ENCODE measurements at regions not wholly inside any gene's neighbourhood (a gene's known extent, or its start where the extent isn't known, plus 50 kb on each side); places are given as distances from the start of the nearest gene placed in this dataset.

GRCh38 chrX:9318213-9318612 is 146.6 kb upstream of the TBL1X start:
- CTCF ChIA-PET: no interaction called here
- DNase-seq: no peak

GRCh38 chrX:9318766-9319165 is 146.1 kb upstream of the TBL1X start:
- TF ChIP-seq, protein P1, sequence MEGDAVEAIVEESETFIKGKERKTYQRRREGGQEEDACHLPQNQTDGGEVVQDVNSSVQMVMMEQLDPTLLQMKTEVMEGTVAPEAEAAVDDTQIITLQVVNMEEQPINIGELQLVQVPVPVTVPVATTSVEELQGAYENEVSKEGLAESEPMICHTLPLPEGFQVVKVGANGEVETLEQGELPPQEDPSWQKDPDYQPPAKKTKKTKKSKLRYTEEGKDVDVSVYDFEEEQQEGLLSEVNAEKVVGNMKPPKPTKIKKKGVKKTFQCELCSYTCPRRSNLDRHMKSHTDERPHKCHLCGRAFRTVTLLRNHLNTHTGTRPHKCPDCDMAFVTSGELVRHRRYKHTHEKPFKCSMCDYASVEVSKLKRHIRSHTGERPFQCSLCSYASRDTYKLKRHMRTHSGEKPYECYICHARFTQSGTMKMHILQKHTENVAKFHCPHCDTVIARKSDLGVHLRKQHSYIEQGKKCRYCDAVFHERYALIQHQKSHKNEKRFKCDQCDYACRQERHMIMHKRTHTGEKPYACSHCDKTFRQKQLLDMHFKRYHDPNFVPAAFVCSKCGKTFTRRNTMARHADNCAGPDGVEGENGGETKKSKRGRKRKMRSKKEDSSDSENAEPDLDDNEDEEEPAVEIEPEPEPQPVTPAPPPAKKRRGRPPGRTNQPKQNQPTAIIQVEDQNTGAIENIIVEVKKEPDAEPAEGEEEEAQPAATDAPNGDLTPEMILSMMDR (IDR thresholded peaks at IDR 0.05): no peak
- no peak for TF ChIP-seq EZH2 (IDR thresholded peaks at IDR 0.05; ENCODE audit: borderline replicate concordance, insufficient read depth, low read depth, low read length, poor library complexity, severe bottlenecking)
- H4K20me1 ChIP-seq (ENCODE audit: control insufficient read depth, insufficient read depth, low read length, poor library complexity, severe bottlenecking): no peaks in the 10 kb centered on the region
- H3K4me3 ChIP-seq (ENCODE audit: control extremely low read depth in 1 of 5, extremely low read depth in 1 of 5, insufficient read depth in 1 of 5, low read depth in 2 of 5, low read length in 4 of 5): no peak overlapping the region
- WGBS (ENCODE audit: insufficient coverage): 100% methylated on average over 1 of the region's 14 CpGs
- ChIA-PET CTCF (no interaction called here), POLR2A (no interaction called here)
- H3K4me2 ChIP-seq (replicated peaks; ENCODE audit: low read depth, low read length, poor library complexity, severe bottlenecking): no peak overlapping the region
- no peaks in the 10 kb centered on the region for H3K27me3 Mint-ChIP-seq
- peaks cover 11 to 12% of the 10 kb centered on the region in 2 donors for H3K4me1 ChIP-seq (ENCODE audit: control insufficient read depth in 2 of 2, insufficient read depth in 2 of 2, low read length in 2 of 2)
- H2AFZ ChIP-seq (ENCODE audit: insufficient read depth, low read depth, low read length, poor library complexity, severe bottlenecking): no peak overlapping the region
- H3K4me3 Mint-ChIP-seq: no peak overlapping the region
- H3K9ac ChIP-seq (ENCODE audit: low read length): no peak overlapping the region
- H3K27ac Mint-ChIP-seq: no peak overlapping the region
- no peaks in the 10 kb centered on the region for H3K27me3 ChIP-seq (replicated peaks in 1 of 4; ENCODE audit: control extremely low read depth in 1 of 4, control insufficient read depth in 3 of 4, insufficient read depth in 4 of 4, low read length in 3 of 4)
- ATAC-seq (ENCODE audit: low read depth) (no peak), DNase-seq (no peak)
- H3K9me3 Mint-ChIP-seq (ENCODE audit: insufficient read depth): no peaks in the 10 kb centered on the region
- H3K36me3 ChIP-seq (replicated peaks in 1 of 2; ENCODE audit: control extremely low read depth in 1 of 2, control insufficient read depth in 1 of 2, extremely low read depth in 1 of 2, insufficient read depth in 2 of 2, low read length in 1 of 2): no peaks in the 10 kb centered on the region
- peaks cover 19% of the 10 kb centered on the region for H3K4me1 Mint-ChIP-seq
- intact Hi-C loops (cut with micrococcal nuclease): no loop called here
- no peaks in the 10 kb centered on the region for H3K79me2 ChIP-seq (ENCODE audit: control insufficient read depth, insufficient read depth, low read length)
- H3K9me3 ChIP-seq (ENCODE audit: control extremely low read depth in 1 of 3, control insufficient read depth in 2 of 3, insufficient read depth in 1 of 3, low read length in 2 of 3): no peaks in the 10 kb centered on the region
- no peak overlapping the region for H3K27ac ChIP-seq (ENCODE audit: low read length in 2 of 2)

More at GRCh38 chrX:9318213-9318612, 146.6 kb upstream of the TBL1X start:
- 0% methylated on average over 1 of the region's 3 CpGs for WGBS (ENCODE audit: insufficient coverage)
- Mint-ChIP-seq H3K4me1 (peaks cover 24% of the 10 kb centered on the region), H3K4me3 (no peak overlapping the region), H3K27me3 (no peaks in the 10 kb centered on the region), H3K27ac (no peak overlapping the region), H3K9me3 (ENCODE audit: insufficient read depth) (no peaks in the 10 kb centered on the region)
- no peak for TF ChIP-seq EZH2 (IDR thresholded peaks at IDR 0.05; ENCODE audit: borderline replicate concordance, insufficient read depth, low read depth, low read length, poor library complexity, severe bottlenecking)
- TF ChIP-seq, protein P1 (IDR thresholded peaks at IDR 0.05): no peak
- H3K4me1 ChIP-seq (ENCODE audit: control insufficient read depth in 2 of 2, insufficient read depth in 2 of 2, low read length in 2 of 2): peaks cover 16 to 18% of the 10 kb centered on the region in 2 donors
- H3K79me2 ChIP-seq (ENCODE audit: control insufficient read depth, insufficient read depth, low read length): no peaks in the 10 kb centered on the region
- no peaks in the 10 kb centered on the region for H3K27me3 ChIP-seq (replicated peaks in 1 of 4; ENCODE audit: control extremely low read depth in 1 of 4, control insufficient read depth in 3 of 4, insufficient read depth in 4 of 4, low read length in 3 of 4)
- no peak overlapping the region for H3K4me3 ChIP-seq (ENCODE audit: control extremely low read depth in 1 of 5, extremely low read depth in 1 of 5, insufficient read depth in 1 of 5, low read depth in 2 of 5, low read length in 4 of 5)
- no peak overlapping the region for H3K9ac ChIP-seq (ENCODE audit: low read length)
- intact Hi-C loops (cut with micrococcal nuclease): no loop called here
- POLR2A ChIA-PET: no interaction called here
- H3K9me3 ChIP-seq (ENCODE audit: control extremely low read depth in 1 of 3, control insufficient read depth in 2 of 3, insufficient read depth in 1 of 3, low read length in 2 of 3): no peaks in the 10 kb centered on the region
- no peak overlapping the region for H2AFZ ChIP-seq (ENCODE audit: insufficient read depth, low read depth, low read length, poor library complexity, severe bottlenecking)
- no peak for ATAC-seq (ENCODE audit: low read depth)
- no peak overlapping the region for H3K27ac ChIP-seq (ENCODE audit: low read length in 2 of 2)
- H3K36me3 ChIP-seq (replicated peaks in 1 of 2; ENCODE audit: control extremely low read depth in 1 of 2, control insufficient read depth in 1 of 2, extremely low read depth in 1 of 2, insufficient read depth in 2 of 2, low read length in 1 of 2): no peaks in the 10 kb centered on the region
- no peak overlapping the region for H3K4me2 ChIP-seq (replicated peaks; ENCODE audit: low read depth, low read length, poor library complexity, severe bottlenecking)
- no peaks in the 10 kb centered on the region for H4K20me1 ChIP-seq (ENCODE audit: control insufficient read depth, insufficient read depth, low read length, poor library complexity, severe bottlenecking)

Data from B cell (primary cell).